GM12801 (cell line): ENCODE measurements at regions not wholly inside any gene's neighbourhood (a gene's known extent, or its start where the extent isn't known, plus 50 kb on each side); places are given as distances from the start of the nearest gene placed in this dataset.

Experiments used
- TF ChIP-seq, protein P1 (sequence below): IDR thresholded peaks from one replicate; pipeline ENCODE4 v1.5.1; 2011; ENCODE audit warnings: control low read depth; ENCODE audit not compliant: insufficient read length; ENCODE audit errors: extremely low read depth

GRCh38 chr18:46310258-46310657 is 206.1 kb downstream of the HAUS1 start:
- TF ChIP-seq, protein P1, sequence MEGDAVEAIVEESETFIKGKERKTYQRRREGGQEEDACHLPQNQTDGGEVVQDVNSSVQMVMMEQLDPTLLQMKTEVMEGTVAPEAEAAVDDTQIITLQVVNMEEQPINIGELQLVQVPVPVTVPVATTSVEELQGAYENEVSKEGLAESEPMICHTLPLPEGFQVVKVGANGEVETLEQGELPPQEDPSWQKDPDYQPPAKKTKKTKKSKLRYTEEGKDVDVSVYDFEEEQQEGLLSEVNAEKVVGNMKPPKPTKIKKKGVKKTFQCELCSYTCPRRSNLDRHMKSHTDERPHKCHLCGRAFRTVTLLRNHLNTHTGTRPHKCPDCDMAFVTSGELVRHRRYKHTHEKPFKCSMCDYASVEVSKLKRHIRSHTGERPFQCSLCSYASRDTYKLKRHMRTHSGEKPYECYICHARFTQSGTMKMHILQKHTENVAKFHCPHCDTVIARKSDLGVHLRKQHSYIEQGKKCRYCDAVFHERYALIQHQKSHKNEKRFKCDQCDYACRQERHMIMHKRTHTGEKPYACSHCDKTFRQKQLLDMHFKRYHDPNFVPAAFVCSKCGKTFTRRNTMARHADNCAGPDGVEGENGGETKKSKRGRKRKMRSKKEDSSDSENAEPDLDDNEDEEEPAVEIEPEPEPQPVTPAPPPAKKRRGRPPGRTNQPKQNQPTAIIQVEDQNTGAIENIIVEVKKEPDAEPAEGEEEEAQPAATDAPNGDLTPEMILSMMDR, result no peak

DNA sequence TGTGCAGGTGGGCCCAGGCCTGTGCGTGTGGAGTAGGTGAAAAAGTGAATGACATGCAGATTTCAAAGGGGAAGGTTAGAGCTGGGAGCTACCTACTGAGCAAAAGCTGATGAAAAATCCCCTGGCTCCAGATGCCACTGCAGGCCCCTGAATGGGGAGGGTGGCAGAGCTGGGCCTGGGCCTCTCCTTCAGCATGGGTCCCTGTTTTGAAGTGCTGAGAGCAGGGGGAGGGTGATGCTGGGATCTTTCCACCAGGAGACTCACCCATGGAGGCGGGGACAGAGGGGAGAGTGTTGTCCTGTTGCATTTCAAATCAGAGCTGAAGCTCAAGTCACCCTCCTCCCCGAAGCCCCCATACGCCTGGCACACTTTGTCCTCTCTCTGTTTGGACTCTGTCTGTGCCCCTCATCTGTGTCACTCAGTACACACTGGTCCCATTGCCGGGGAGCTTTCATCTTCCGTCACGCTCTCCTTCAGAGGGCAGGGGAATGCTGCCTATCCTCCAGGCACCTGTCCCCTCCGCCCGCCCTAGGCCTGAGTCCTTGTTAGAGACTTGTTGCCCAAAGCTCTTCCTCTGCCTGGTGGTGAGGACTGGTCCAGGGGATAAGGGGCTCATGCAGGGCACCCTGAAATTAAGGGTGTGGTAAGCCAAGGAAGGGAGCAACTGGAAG is 206.6 kb downstream of the HAUS1 start:
- TF ChIP-seq, protein P1, result no peak

GRCh38 chr18:46311491-46311890 is 207.3 kb downstream of the HAUS1 start:
- TF ChIP-seq, protein P1, result no peak

GRCh38 chr18:46312221-46312620 is 208.0 kb downstream of the HAUS1 start:
- TF ChIP-seq, protein P1, result no peak

DNA sequence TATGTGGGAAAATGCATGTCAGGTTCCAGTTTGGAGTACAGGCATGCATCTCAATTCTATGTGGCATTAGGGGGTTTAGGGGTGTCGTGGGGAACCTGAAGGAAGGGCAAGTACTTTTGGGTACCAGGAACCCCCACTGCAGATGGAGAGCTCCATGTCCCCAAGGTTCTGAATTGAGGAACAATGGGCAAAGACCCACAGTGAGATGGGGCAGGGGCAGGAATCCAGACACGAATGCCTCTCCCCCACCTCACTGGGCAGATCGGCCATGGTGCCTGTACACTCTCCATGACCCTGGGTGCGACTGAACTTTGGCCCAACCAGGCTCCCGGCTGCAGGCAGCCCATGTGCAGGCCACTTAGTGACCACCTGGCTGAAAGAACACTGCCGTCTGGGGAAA is 209.3 kb downstream of the HAUS1 start:
- TF ChIP-seq, protein P1, result no peak

DNA sequence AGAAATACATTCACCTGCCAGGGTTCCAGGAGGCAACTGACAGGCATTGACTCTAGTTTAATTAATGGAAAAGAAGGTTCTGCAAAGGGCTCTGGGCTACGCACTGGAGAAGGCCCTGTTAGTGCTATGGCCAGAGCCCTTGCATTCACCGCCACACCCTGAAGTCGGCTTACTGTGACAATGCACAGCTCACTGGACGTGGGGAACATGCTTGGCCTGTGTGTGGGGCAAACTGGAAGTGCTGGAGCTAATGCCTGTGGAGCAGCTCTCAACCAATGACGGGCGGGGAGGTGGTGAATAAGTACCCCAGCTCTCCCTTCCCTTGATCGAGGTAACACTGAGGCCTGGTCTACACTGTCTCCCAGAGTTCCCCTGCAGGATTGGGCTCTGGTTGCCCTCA is 209.8 kb downstream of the HAUS1 start:
- TF ChIP-seq, protein P1, result no peak

GRCh38 chr18:46315161-46315560 is 211.0 kb downstream of the HAUS1 start:
- TF ChIP-seq, protein P1, result no peak
